Liver (tissue), 8 donors: ENCODE measurements at regions not wholly inside any gene's neighbourhood (a gene's known extent, or its start where the extent isn't known, plus 50 kb on each side); places are given as distances from the start of the nearest gene placed in this dataset.

Source experiments
- DNase-seq: peaks from one replicate; pipeline ENCODE4 v3.0.0-alpha.2; 2017; ENCODE audit warnings: low spot score
- H3K27ac ChIP-seq, 2 donors: one replicate each; pipeline ENCODE4 v1.7.0; 2013; ENCODE audit warnings: inconsistent platforms in 2 of 2, low read length in 2 of 2, control low read depth in 1 of 2, low read depth in 1 of 2, mild to moderate bottlenecking in 1 of 2
- H3K27me3 ChIP-seq, 4 donors: one replicate each; pipeline versions ENCODE4 v1.6.1 to v1.7.0; 2013; ENCODE audit warnings: low read length in 3 of 4, inconsistent platforms in 1 of 4, mild to moderate bottlenecking in 1 of 4, moderate library complexity in 1 of 4; ENCODE audit not compliant: control insufficient read depth in 4 of 4, insufficient read depth in 4 of 4
- H3K36me3 ChIP-seq, 4 donors: one replicate each; pipeline versions ENCODE4 v1.6.1 to v1.7.0; 2013; ENCODE audit warnings: low read length in 3 of 4, mild to moderate bottlenecking in 3 of 4, low read depth in 1 of 4, moderate library complexity in 1 of 4; ENCODE audit not compliant: control insufficient read depth in 4 of 4, insufficient read depth in 3 of 4
- H3K4me1 ChIP-seq, 4 donors: one replicate each; pipeline versions ENCODE4 v1.6.1 to v1.7.0; 2013; ENCODE audit warnings: low read length in 3 of 4, mild to moderate bottlenecking in 3 of 4, moderate library complexity in 1 of 4; ENCODE audit not compliant: control insufficient read depth in 4 of 4, insufficient read depth in 4 of 4
- H3K4me3 ChIP-seq, 3 donors: one replicate each; pipeline versions ENCODE4 v1.6.1 to v1.7.0; 2013; ENCODE audit warnings: low read length in 3 of 3, control low read depth in 1 of 3, low read depth in 1 of 3, mild to moderate bottlenecking in 1 of 3
- H3K9ac ChIP-seq, 2 donors: one replicate each; pipeline ENCODE4 v1.7.0; 2013; ENCODE audit warnings: low read length in 2 of 2, mild to moderate bottlenecking in 2 of 2, moderate library complexity in 2 of 2, control low read depth in 1 of 2, low read depth in 1 of 2
- H3K9me3 ChIP-seq, 4 donors: one replicate each; pipeline versions ENCODE4 v1.6.1 to v1.7.0; 2013; ENCODE audit warnings: low read length in 3 of 4; ENCODE audit not compliant: control insufficient read depth in 4 of 4
- CTCF ChIP-seq: fragments of 150-350 bp; IDR thresholded peaks from 2 replicates; pipeline ENCODE4 v1.5.1; 2017; ENCODE audit warnings: improper control_type of control experiment, low read depth, low read length; ENCODE audit not compliant: missing input control
- FOXA1 ChIP-seq: IDR thresholded peaks from 2 replicates; pipeline ENCODE4 v1.6.1; 2016; ENCODE audit warnings: antibody characterized with exemption
- FOXA2 ChIP-seq: IDR thresholded peaks from 2 replicates; pipeline ENCODE4 v1.6.1; 2016; ENCODE audit warnings: antibody characterized with exemption
- HNF4A ChIP-seq, 2 donors: conservative IDR thresholded peaks; 2 replicates each; pipeline ENCODE4 v1.6.1; 2016; ENCODE audit warnings: antibody characterized with exemption in 2 of 2, mild to moderate bottlenecking in 2 of 2
- HNF4G ChIP-seq: IDR thresholded peaks from 2 replicates; pipeline ENCODE4 v1.6.1; 2016; ENCODE audit warnings: antibody characterized with exemption
- JUND ChIP-seq, 2 donors: IDR thresholded peaks; 2 replicates each; pipeline ENCODE4 v1.6.1; 2016; ENCODE audit warnings: antibody characterized with exemption in 2 of 2
- NR2F2 ChIP-seq: IDR thresholded peaks from 2 replicates; pipeline ENCODE4 v1.6.1; 2016; ENCODE audit warnings: antibody characterized with exemption
- RAD21 ChIP-seq, 2 donors: IDR thresholded peaks; 2 replicates each; pipeline ENCODE4 v1.6.1; 2016; ENCODE audit warnings: antibody characterized with exemption in 2 of 2, mild to moderate bottlenecking in 2 of 2
- REST ChIP-seq: IDR thresholded peaks from 2 replicates; pipeline ENCODE4 v1.6.1; 2016; ENCODE audit warnings: antibody characterized with exemption, mild to moderate bottlenecking
- RXRA ChIP-seq, 2 donors: IDR thresholded peaks; 2 replicates each; pipeline ENCODE4 v1.6.1; 2017 to 2018; ENCODE audit warnings: antibody characterized with exemption in 2 of 2, mild to moderate bottlenecking in 1 of 2
- SP1 ChIP-seq: IDR thresholded peaks from 2 replicates; pipeline ENCODE4 v1.6.1; 2018; ENCODE audit warnings: antibody characterized with exemption, mild to moderate bottlenecking
- TAF1 ChIP-seq: conservative IDR thresholded peaks from 2 replicates; pipeline ENCODE4 v1.6.1; 2016; ENCODE audit warnings: antibody characterized with exemption, mild to moderate bottlenecking
- YY1 ChIP-seq: IDR thresholded peaks from 2 replicates; pipeline ENCODE4 v1.6.1; 2016; ENCODE audit warnings: antibody characterized with exemption, mild to moderate bottlenecking
- ZBTB33 ChIP-seq: IDR thresholded peaks from 2 replicates; pipeline ENCODE4 v1.6.1; 2016; ENCODE audit warnings: antibody characterized with exemption
- WGBS: extraction: QIAGEN DNeasy Blood & Tissue Kit; methylation state at CpG from one replicate; pipeline ENCODE4 v1.1.7; 2013; 5-methylcytosine and 5-hydroxymethylcytosine counted together
- donor health status: healthy.
- donor health status: healthy.
- donor health status: healthy.
- donor health status: healthy.
- donor health status: healthy.

GRCh38 chr3:72618739-72619138, 229.5 kb downstream of the SHQ1 start:
- 86% methylated on average over 6 of the region's 6 CpGs for WGBS
- peaks cover 0 to 8% (median 1%) of the 10 kb centered on the region in 4 donors for H3K4me1 ChIP-seq

More at GRCh38 chr3:72618739-72619138, 229.5 kb downstream of the SHQ1 start:
- H3K36me3 ChIP-seq = no peaks in the 10 kb centered on the region
- no peak overlapping the region for H3K4me3 ChIP-seq
- no peaks in the 10 kb centered on the region for H3K27me3 ChIP-seq
- DNase-seq = no peak
- H3K9ac ChIP-seq = no peak overlapping the region
- peaks cover 0 to 2% (median 0%) of the 10 kb centered on the region in 4 donors for H3K9me3 ChIP-seq
- no peak for TF ChIP-seq FOXA2
- TF ChIP-seq TAF1 = no peak
- no peak for TF ChIP-seq JUND (IDR thresholded peaks at IDR 0.05)
- TF ChIP-seq RAD21 (IDR thresholded peaks at IDR 0.05) = no peak
- TF ChIP-seq NR2F2 = no peak
- TF ChIP-seq HNF4A (conservative IDR thresholded peaks at IDR 0.05) = no peak
- TF ChIP-seq CTCF = no peak
- TF ChIP-seq RXRA (IDR thresholded peaks at IDR 0.05) = no peak
- TF ChIP-seq HNF4G = no peak
- TF ChIP-seq YY1 = no peak
- no peak for TF ChIP-seq REST
- no peak for TF ChIP-seq ZBTB33
- no peak for TF ChIP-seq FOXA1
- TF ChIP-seq SP1 = no peak
- H3K27ac ChIP-seq = no peak overlapping the region
